GM12892 (cell line): ENCODE measurements at regions not wholly inside any gene's neighbourhood (a gene's known extent, or its start where the extent isn't known, plus 50 kb on each side); places are given as distances from the start of the nearest gene placed in this dataset.

Experiments
- POLR2A ChIP-seq: IDR thresholded peaks from 2 replicates; pipeline ENCODE4 v1.6.1; 2011; ENCODE audit warnings: low read depth, low read length, control low read depth
- POLR2AphosphoS5 ChIP-seq: IDR thresholded peaks from 2 replicates; pipeline ENCODE4 v1.6.1; 2011; ENCODE audit warnings: low read depth, low read length, control low read depth
- TAF1 ChIP-seq: IDR thresholded peaks from 2 replicates; pipeline ENCODE4 v1.6.1; 2011; ENCODE audit warnings: low read depth, mild to moderate bottlenecking, control low read depth, low read length, borderline replicate concordance

GRCh38 chr15:69896606-69897005, 201.1 kb downstream of the TLE3 start:
- TF ChIP-seq POLR2AphosphoS5 (no peak), POLR2A (no peak), TAF1 (no peak)
